HEK293 (cell line): ENCODE measurements at regions not wholly inside any gene's neighbourhood (a gene's known extent, or its start where the extent isn't known, plus 50 kb on each side); places are given as distances from the start of the nearest gene placed in this dataset.

ENCODE experiments used
- MYNN ChIP-seq: fragments of 450-650 bp; formaldehyde crosslinking; IDR thresholded peaks from 2 replicates; pipeline ENCODE4 v1.5.1; 2016; ENCODE audit warnings: missing biosample characterization, missing genetic modification characterization, borderline replicate concordance
- SP2 ChIP-seq: fragments of 450-650 bp; formaldehyde crosslinking; IDR thresholded peaks from 2 replicates; pipeline ENCODE4 v1.5.1; 2016; ENCODE audit warnings: missing biosample characterization, missing genetic modification characterization
- ZNF140 ChIP-seq: fragments of 450-650 bp; formaldehyde crosslinking; IDR thresholded peaks from 2 replicates; pipeline ENCODE4 v1.5.1; 2016; ENCODE audit warnings: missing biosample characterization, missing genetic modification characterization
- ZNF26 ChIP-seq: fragments of 450-650 bp; formaldehyde crosslinking; IDR thresholded peaks from 2 replicates; pipeline ENCODE4 v1.5.1; 2016; ENCODE audit warnings: missing biosample characterization, missing genetic modification characterization
- ZNF274 ChIP-seq, 2 experiments: fragments of 200-500 bp in 1 of 2; fragments of 450-650 bp in 1 of 2; sonication (Bioruptor generic) in 1 of 2; formaldehyde crosslinking in 1 of 2; IDR thresholded peaks; 2 replicates each; pipeline versions ENCODE4 v1.5.1 to v1.6.1; 2014 to 2016; ENCODE audit warnings: borderline replicate concordance in 1 of 2, inconsistent platforms in 1 of 2, low read length in 1 of 2, missing biosample characterization in 1 of 2, missing genetic modification characterization in 1 of 2
- ZNF311 ChIP-seq: fragments of 450-650 bp; formaldehyde crosslinking; IDR thresholded peaks from 2 replicates; pipeline ENCODE4 v1.5.1; 2017; ENCODE audit warnings: missing biosample characterization, missing genetic modification characterization, borderline replicate concordance
- ZNF37A ChIP-seq: fragments of 450-650 bp; IDR thresholded peaks from 2 replicates; pipeline ENCODE4 v1.5.1; 2018; ENCODE audit warnings: missing biosample characterization, missing genetic modification characterization
- ZNF792 ChIP-seq: fragments of 450-650 bp; formaldehyde crosslinking; IDR thresholded peaks from 2 replicates; pipeline ENCODE4 v1.5.1; 2016; ENCODE audit warnings: missing biosample characterization, missing genetic modification characterization
- TF ChIP-seq, protein P1 (sequence below): fragments of 450-650 bp; formaldehyde crosslinking; IDR thresholded peaks from 2 replicates; pipeline ENCODE4 v1.5.1; 2016; ENCODE audit warnings: missing biosample characterization, missing genetic modification characterization

DNA sequence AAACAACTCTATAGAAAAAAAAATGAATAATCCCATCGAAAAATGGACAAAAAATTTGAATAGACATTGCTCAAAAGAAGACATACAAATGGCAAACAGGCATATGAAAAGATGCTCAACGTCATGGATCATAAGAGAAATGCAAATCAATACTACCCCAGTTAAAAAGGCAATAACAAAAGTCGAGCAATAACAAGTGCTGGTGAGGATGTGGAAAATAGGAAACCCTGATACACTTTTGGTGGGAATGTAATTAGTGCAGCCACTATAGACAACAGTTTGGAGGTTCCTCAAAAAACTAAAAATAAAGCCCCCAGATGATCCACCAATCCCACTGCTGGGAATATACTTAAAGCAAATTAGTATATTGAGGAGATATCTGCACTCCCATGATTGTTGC lies 701.5 kb downstream of the NUP35 start:
- TF ChIP-seq, protein P1, sequence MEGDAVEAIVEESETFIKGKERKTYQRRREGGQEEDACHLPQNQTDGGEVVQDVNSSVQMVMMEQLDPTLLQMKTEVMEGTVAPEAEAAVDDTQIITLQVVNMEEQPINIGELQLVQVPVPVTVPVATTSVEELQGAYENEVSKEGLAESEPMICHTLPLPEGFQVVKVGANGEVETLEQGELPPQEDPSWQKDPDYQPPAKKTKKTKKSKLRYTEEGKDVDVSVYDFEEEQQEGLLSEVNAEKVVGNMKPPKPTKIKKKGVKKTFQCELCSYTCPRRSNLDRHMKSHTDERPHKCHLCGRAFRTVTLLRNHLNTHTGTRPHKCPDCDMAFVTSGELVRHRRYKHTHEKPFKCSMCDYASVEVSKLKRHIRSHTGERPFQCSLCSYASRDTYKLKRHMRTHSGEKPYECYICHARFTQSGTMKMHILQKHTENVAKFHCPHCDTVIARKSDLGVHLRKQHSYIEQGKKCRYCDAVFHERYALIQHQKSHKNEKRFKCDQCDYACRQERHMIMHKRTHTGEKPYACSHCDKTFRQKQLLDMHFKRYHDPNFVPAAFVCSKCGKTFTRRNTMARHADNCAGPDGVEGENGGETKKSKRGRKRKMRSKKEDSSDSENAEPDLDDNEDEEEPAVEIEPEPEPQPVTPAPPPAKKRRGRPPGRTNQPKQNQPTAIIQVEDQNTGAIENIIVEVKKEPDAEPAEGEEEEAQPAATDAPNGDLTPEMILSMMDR (tag by site-specific recombination) = no peak
- TF ChIP-seq ZNF792 (tag by site-specific recombination) (no peak), MYNN (tag by site-specific recombination) (no peak), ZNF274 (IDR thresholded peaks at IDR 0.05; ENCODE audit: low read length) (no peak), ZNF274 (tag by site-specific recombination; IDR thresholded peaks at IDR 0.05; ENCODE audit: borderline replicate concordance) (no peak), ZNF140 (no peak), ZNF37A (tag by site-specific recombination) (no peak), ZNF311 (no peak), SP2 (no peak), ZNF26 (tag by site-specific recombination) (no peak)
